MM.1S (cell line): ENCODE measurements at regions not wholly inside any gene's neighbourhood (a gene's known extent, or its start where the extent isn't known, plus 50 kb on each side); places are given as distances from the start of the nearest gene placed in this dataset.

Source experiments
- EZH2 ChIP-seq: fragments of 300-600 bp; sonication (generic); optimal IDR thresholded peaks from 2 replicates; pipeline ENCODE3; 2017; ENCODE audit warnings: low read depth, mild to moderate bottlenecking, antibody characterized with exemption, low read length, mixed read lengths
- EZH2phosphoT487 ChIP-seq: fragments of 300-600 bp; sonication (generic); IDR thresholded peaks from 2 replicates; pipeline ENCODE4 v1.6.1; 2018; ENCODE audit warnings: antibody characterized with exemption, low read length
- TF ChIP-seq, protein P1 (sequence below): fragments of 300-600 bp; sonication (generic); IDR thresholded peaks from 2 replicates; pipeline ENCODE4 v1.5.1; 2016; ENCODE audit warnings: antibody characterized with exemption, low read length, mixed read lengths

DNA sequence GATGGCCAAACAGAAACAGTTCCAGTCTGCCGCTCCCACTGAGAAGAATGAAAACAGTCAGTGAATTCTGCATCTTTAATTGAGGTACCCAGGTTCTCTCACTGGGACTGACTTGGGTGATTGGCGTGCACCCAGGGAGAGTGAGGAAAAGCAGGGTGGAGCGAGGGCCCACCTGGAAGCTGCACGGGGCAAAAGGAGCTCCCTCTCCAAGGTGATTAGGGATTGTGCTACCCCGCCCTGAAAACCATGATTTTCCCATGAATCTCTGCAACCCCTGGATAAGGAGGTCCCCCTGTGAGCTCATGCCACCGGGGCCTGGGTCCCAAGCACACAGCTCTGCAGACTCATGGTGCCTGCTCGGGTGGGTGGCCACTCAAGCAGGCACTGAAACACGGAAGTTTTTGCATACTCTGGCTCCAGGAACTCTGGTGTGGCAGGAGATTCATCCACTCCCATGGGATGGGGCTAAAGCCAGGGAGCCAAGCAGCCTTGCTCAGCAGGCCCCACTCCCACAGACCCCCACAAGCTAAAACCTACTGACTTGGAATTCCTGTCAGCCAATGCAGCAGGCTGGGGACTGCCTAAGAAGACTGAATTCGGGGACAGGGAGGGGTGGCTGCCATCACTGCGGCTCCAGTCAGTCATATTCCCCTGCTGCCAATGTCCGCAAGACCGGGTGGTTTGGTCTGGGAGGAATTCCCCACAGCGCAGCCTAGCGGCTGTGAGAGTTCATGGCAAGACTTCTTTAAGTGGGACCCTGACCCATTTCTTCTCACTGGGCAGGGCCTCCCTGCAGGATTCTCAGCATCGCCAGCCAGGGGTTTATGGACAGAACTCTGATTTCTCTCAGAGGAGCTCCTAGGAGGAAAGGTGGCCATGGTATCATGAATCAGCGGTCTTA is 652.2 kb upstream of the RGMB start:
- TF ChIP-seq, protein P1, sequence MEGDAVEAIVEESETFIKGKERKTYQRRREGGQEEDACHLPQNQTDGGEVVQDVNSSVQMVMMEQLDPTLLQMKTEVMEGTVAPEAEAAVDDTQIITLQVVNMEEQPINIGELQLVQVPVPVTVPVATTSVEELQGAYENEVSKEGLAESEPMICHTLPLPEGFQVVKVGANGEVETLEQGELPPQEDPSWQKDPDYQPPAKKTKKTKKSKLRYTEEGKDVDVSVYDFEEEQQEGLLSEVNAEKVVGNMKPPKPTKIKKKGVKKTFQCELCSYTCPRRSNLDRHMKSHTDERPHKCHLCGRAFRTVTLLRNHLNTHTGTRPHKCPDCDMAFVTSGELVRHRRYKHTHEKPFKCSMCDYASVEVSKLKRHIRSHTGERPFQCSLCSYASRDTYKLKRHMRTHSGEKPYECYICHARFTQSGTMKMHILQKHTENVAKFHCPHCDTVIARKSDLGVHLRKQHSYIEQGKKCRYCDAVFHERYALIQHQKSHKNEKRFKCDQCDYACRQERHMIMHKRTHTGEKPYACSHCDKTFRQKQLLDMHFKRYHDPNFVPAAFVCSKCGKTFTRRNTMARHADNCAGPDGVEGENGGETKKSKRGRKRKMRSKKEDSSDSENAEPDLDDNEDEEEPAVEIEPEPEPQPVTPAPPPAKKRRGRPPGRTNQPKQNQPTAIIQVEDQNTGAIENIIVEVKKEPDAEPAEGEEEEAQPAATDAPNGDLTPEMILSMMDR: no peak
- no peak for TF ChIP-seq EZH2phosphoT487
- TF ChIP-seq EZH2: no peak
